RWPE2 (cell line): ENCODE measurements at regions not wholly inside any gene's neighbourhood (a gene's known extent, or its start where the extent isn't known, plus 50 kb on each side); places are given as distances from the start of the nearest gene placed in this dataset.

ENCODE experiments used
- ATAC-seq: fragments of 200-7000 bp; cut with Tn5 transposase; 3 replicates; pipeline ENCODE4 v1.9.1; 2021; ENCODE audit warnings: low read depth
- DNase-seq: peaks from one replicate; pipeline ENCODE4 v3.0.0-alpha.2; 2020; ENCODE audit warnings: low spot score
- H3K27ac ChIP-seq: fragments of 450-650 bp; 2 replicates; pipeline ENCODE4 v1.5.1; 2017; ENCODE audit warnings: mild to moderate bottlenecking; ENCODE audit not compliant: poor library complexity, severe bottlenecking
- H3K27me3 ChIP-seq: fragments of 250-450 bp; sonication (Bioruptor Pico); 2 replicates; pipeline ENCODE4 v1.5.1; 2021; ENCODE audit warnings: mild to moderate bottlenecking, moderate library complexity; ENCODE audit not compliant: insufficient read depth, poor library complexity, severe bottlenecking
- H3K36me3 ChIP-seq: fragments of 250-450 bp; sonication (Bioruptor Pico); 2 replicates; pipeline ENCODE4 v1.5.1; 2020; ENCODE audit warnings: low read depth, mild to moderate bottlenecking, moderate library complexity
- H3K4me1 ChIP-seq: fragments of 250-450 bp; sonication (Bioruptor Pico); 2 replicates; pipeline ENCODE4 v1.5.1; 2021; ENCODE audit warnings: mild to moderate bottlenecking, moderate library complexity; ENCODE audit not compliant: insufficient read depth, poor library complexity, severe bottlenecking
- H3K4me3 ChIP-seq: fragments of 250-450 bp; sonication (Bioruptor Pico); 2 replicates; pipeline ENCODE4 v1.5.1; 2021; ENCODE audit warnings: mild to moderate bottlenecking, moderate library complexity; ENCODE audit not compliant: severe bottlenecking
- H3K9me3 ChIP-seq: fragments of 250-450 bp; sonication (Bioruptor Pico); 2 replicates; pipeline ENCODE4 v1.5.1; 2021; ENCODE audit warnings: mild to moderate bottlenecking, moderate library complexity; ENCODE audit not compliant: severe bottlenecking
- CTCF ChIP-seq: fragments of 450-650 bp; IDR thresholded peaks from one replicate; pipeline ENCODE4 v1.5.1; 2017; ENCODE audit warnings: mild to moderate bottlenecking, moderate library complexity; ENCODE audit not compliant: poor library complexity, severe bottlenecking

GRCh38 chr14:87169362-87169761 lies 823.6 kb downstream of the GALC start:
- ATAC-seq (no peak), DNase-seq (no peak)
- Histone ChIP-seq H3K27me3 (no peaks in the 10 kb centered on the region), H3K4me1 (no peaks in the 10 kb centered on the region), H3K36me3 (no peaks in the 10 kb centered on the region), H3K27ac (no peak overlapping the region), H3K4me3 (no peak overlapping the region), H3K9me3 (no peaks in the 10 kb centered on the region)
- no peak for TF ChIP-seq CTCF

GRCh38 chr14:87161502-87161901 lies 831.5 kb downstream of the GALC start:
- ATAC-seq (no peak), DNase-seq (no peak)
- Histone ChIP-seq H3K27me3 (no peaks in the 10 kb centered on the region), H3K4me3 (no peak overlapping the region), H3K27ac (no peak overlapping the region), H3K9me3 (no peaks in the 10 kb centered on the region), H3K36me3 (no peaks in the 10 kb centered on the region), H3K4me1 (no peaks in the 10 kb centered on the region)
- TF ChIP-seq CTCF = no peak

- no peak for DNase-seq
- Histone ChIP-seq H3K9me3 (no peaks in the 10 kb centered on the region), H3K27me3 (no peaks in the 10 kb centered on the region), H3K4me1 (no peaks in the 10 kb centered on the region), H3K36me3 (no peaks in the 10 kb centered on the region), H3K4me3 (no peak overlapping the region), H3K27ac (no peak overlapping the region)
- no peak for TF ChIP-seq CTCF
- no peak for ATAC-seq
Measured at GRCh38 chr14:87160989-87161388, 832.0 kb downstream of the GALC start.

GRCh38 chr14:87158283-87158682 lies 834.7 kb downstream of the GALC start:
- Histone ChIP-seq H3K27ac (no peak overlapping the region), H3K4me3 (no peak overlapping the region), H3K9me3 (no peaks in the 10 kb centered on the region), H3K4me1 (no peaks in the 10 kb centered on the region), H3K27me3 (no peaks in the 10 kb centered on the region), H3K36me3 (no peaks in the 10 kb centered on the region)
- ATAC-seq = no peak
- TF ChIP-seq CTCF = no peak
- DNase-seq = no peak

GRCh38 chr14:87156878-87157277 lies 836.1 kb downstream of the GALC start:
- Histone ChIP-seq H3K4me1 (no peaks in the 10 kb centered on the region), H3K9me3 (no peaks in the 10 kb centered on the region), H3K27me3 (no peaks in the 10 kb centered on the region), H3K27ac (no peak overlapping the region), H3K4me3 (no peak overlapping the region), H3K36me3 (no peaks in the 10 kb centered on the region)
- no peak for TF ChIP-seq CTCF
- ATAC-seq = no peak
- DNase-seq = no peak
